GM12878 (cell line): ENCODE measurements at regions not wholly inside any gene's neighbourhood (a gene's known extent, or its start where the extent isn't known, plus 50 kb on each side); places are given as distances from the start of the nearest gene placed in this dataset.

Experiments used
- ATAC-seq: fragments of 200-7000 bp; cut with Tn5 transposase; 3 replicates; pipeline ENCODE4 v1.9.1; 2020; ENCODE audit warnings: mild to moderate bottlenecking, moderate library complexity
- BruUV-seq: library from RNA; stranded (reverse); fragments of 400-500 nt; replicated peaks from 2 replicates; lab custom pipeline; 2021; lab: Mats Ljungman, UMichigan
- CTCF ChIA-PET: fragments of 300-600 bp; sonication (Branson Sonifier 250); formaldehyde crosslinking; extraction: SDS; loops from one replicate; lab custom pipeline; 2021; ENCODE audit warnings: inconsistent platforms; lab: Yijun Ruan, JAX
- POLR2A ChIA-PET: fragments of 350-600 bp; formaldehyde crosslinking; extraction: SDS; loops from one replicate; lab custom pipeline; 2021; ENCODE audit warnings: inconsistent platforms; lab: Charles Lee
- RAD21 ChIA-PET: fragments of 300-600 bp; sonication (Branson Sonifier 250); formaldehyde crosslinking; loops from one replicate; lab custom pipeline; 2023; ENCODE audit warnings: antibody characterized with exemption; ENCODE audit not compliant: unreplicated experiment; lab: Charles Lee
- SMC1A ChIA-PET: fragments of 300-600 bp; sonication (Branson Sonifier 250); formaldehyde crosslinking; loops from one replicate; lab custom pipeline; 2023; ENCODE audit not compliant: unreplicated experiment, uncharacterized antibody; lab: Charles Lee
- DNase-seq: peaks from one replicate; pipeline ENCODE4 v3.0.0-alpha.2; 2011; ENCODE audit warnings: low read depth, low spot score
- FAIRE-seq: peaks from 3 replicates; lab custom pipeline; 2011; peaks lifted over from hg19 to GRCh38; lab: Jason Lieb, UNC
- H2AFZ ChIP-seq: 2 replicates; pipeline ENCODE4 v1.6.0; 2011; ENCODE audit warnings: low read depth, low read length, control low read depth; ENCODE audit not compliant: control insufficient read depth
- H3K27ac ChIP-seq: 2 replicates; pipeline ENCODE4 v1.5.1; 2011; ENCODE audit warnings: control low read depth; ENCODE audit not compliant: control insufficient read depth, insufficient read depth
- H3K27me3 ChIP-seq, 2 experiments: replicated peaks in 1 of 2; 2 replicates each; pipeline versions ENCODE4 v1.6.0 to v1.6.1; 2011; ENCODE audit warnings: low read length in 1 of 2; ENCODE audit not compliant: control insufficient read depth in 2 of 2, insufficient read depth in 2 of 2
- H3K36me3 ChIP-seq, 2 experiments: 2 replicates each; pipeline ENCODE4 v1.5.1; 2011; ENCODE audit warnings: low read length in 1 of 2; ENCODE audit not compliant: control insufficient read depth in 2 of 2, insufficient read depth in 2 of 2
- H3K4me1 ChIP-seq: 2 replicates; pipeline ENCODE4 v1.6.1; 2011; ENCODE audit warnings: mild to moderate bottlenecking, low read length, moderate library complexity, mixed read lengths; ENCODE audit not compliant: control insufficient read depth, insufficient read depth
- H3K4me2 ChIP-seq: 2 replicates; pipeline ENCODE4 v1.6.0; 2011; ENCODE audit warnings: control low read depth; ENCODE audit not compliant: control insufficient read depth, insufficient read depth
- H3K4me3 ChIP-seq: fragments of 200-600 bp; sonication (generic); 2 replicates; pipeline ENCODE4 v1.5.1; 2016
- H3K79me2 ChIP-seq: 2 replicates; pipeline ENCODE4 v1.6.0; 2011; ENCODE audit warnings: low read length; ENCODE audit not compliant: control insufficient read depth, insufficient read depth
- H3K9ac ChIP-seq: 2 replicates; pipeline ENCODE4 v1.8.0; 2011; ENCODE audit warnings: low read length, control low read depth, mixed read lengths; ENCODE audit not compliant: control insufficient read depth, insufficient read depth
- H3K9me3 ChIP-seq: replicated peaks from 3 replicates; pipeline ENCODE4 v1.5.1; 2011; ENCODE audit warnings: mild to moderate bottlenecking, low read length; ENCODE audit not compliant: control insufficient read depth, insufficient read depth
- H4K20me1 ChIP-seq: 2 replicates; pipeline ENCODE4 v1.6.0; 2011; ENCODE audit not compliant: control insufficient read depth, insufficient read depth
- BCL3 ChIP-seq: IDR thresholded peaks from 2 replicates; pipeline ENCODE4 v1.6.1; 2011; ENCODE audit warnings: borderline replicate concordance, low read depth, mild to moderate bottlenecking, moderate library complexity, low read length; ENCODE audit not compliant: insufficient read depth, poor library complexity, severe bottlenecking
- SIN3A ChIP-seq: IDR thresholded peaks from 2 replicates; pipeline ENCODE4 v1.6.1; 2012; ENCODE audit warnings: low read depth, low read length, improper control_type of control experiment
- SMAD5 ChIP-seq: IDR thresholded peaks from 2 replicates; pipeline ENCODE4 v1.6.1; 2016; ENCODE audit warnings: antibody characterized with exemption, low read depth
- ZBED1 ChIP-seq: IDR thresholded peaks from 2 replicates; pipeline ENCODE4 v1.6.1; 2016; ENCODE audit warnings: borderline replicate concordance
- ZBTB11 ChIP-seq: fragments of 450-650 bp; formaldehyde crosslinking; IDR thresholded peaks from 2 replicates; pipeline ENCODE4 v1.5.0; 2022; ENCODE audit warnings: mild to moderate bottlenecking, missing genetic modification characterization
- ZNF217 ChIP-seq: fragments of 450-650 bp; IDR thresholded peaks from 2 replicates; pipeline ENCODE4 v1.6.1; 2017; ENCODE audit warnings: antibody characterized with exemption, mild to moderate bottlenecking
- ZNF622 ChIP-seq: fragments of 450-650 bp; IDR thresholded peaks from 2 replicates; pipeline ENCODE4 v1.6.1; 2017; ENCODE audit warnings: mild to moderate bottlenecking, inconsistent platforms
- WGBS: methylation state at CpG from one replicate; pipeline ENCODE4 v1.1.6; 2016; ENCODE audit warnings: low lambda C conversion rate; ENCODE audit not compliant: insufficient replicate concordance, insufficient coverage; ENCODE audit errors: missing lambda C conversion rate; 5-methylcytosine and 5-hydroxymethylcytosine counted together
- in situ Hi-C: fragments of 300-500 bp; cut with MboI; formaldehyde crosslinking; loops from 9 replicates; pipeline ENCODE4 v1.14.3; 2018; ENCODE audit warnings: mixed read lengths
- intact Hi-C: fragments of 100-400 bp; cut with micrococcal nuclease; formaldehyde crosslinking; loops from one replicate; pipeline ENCODE4 v1.14.2; 2022; ENCODE audit not compliant: unreplicated experiment

- ChIA-PET POLR2A (no interaction called here), RAD21 (no interaction called here), CTCF (no interaction called here), SMC1A (no interaction called here)
- Histone ChIP-seq H3K36me3 (no peaks in the 10 kb centered on the region), H3K27me3 (no peaks in the 10 kb centered on the region), H3K9me3 (no peaks in the 10 kb centered on the region), H3K9ac (no peak overlapping the region), H3K4me1 (no peaks in the 10 kb centered on the region), H2AFZ (no peak overlapping the region), H4K20me1 (no peaks in the 10 kb centered on the region), H3K4me3 (no peak overlapping the region), H3K27ac (no peak overlapping the region), H3K4me2 (no peak overlapping the region), H3K79me2 (no peaks in the 10 kb centered on the region)
- intact Hi-C loops (no loop called here), in situ Hi-C loops (no loop called here)
- 0% methylated on average over 2 of the region's 2 CpGs for WGBS
- peak; percentile 35 for FAIRE-seq
- TF ChIP-seq BCL3 = no peak
- TF ChIP-seq ZBED1 = no peak
- TF ChIP-seq ZNF217 = no peak
- no peak for TF ChIP-seq ZBTB11 (CRISPR knock-in tag)
- TF ChIP-seq ZNF622 = no peak
- TF ChIP-seq SIN3A = no peak
- no peak for TF ChIP-seq SMAD5
- no peak for ATAC-seq
- BruUV-seq = no TSS peak
- no peak for DNase-seq
Observed at GRCh38 chr7:85705076-85705475, 518.2 kb upstream of the SEMA3D start.
